C4-2B (cell line): ENCODE measurements at regions not wholly inside any gene's neighbourhood (a gene's known extent, or its start where the extent isn't known, plus 50 kb on each side); places are given as distances from the start of the nearest gene placed in this dataset.

Source experiments
- ZFX ChIP-seq: fragments of 450-650 bp; IDR thresholded peaks from 2 replicates; pipeline ENCODE4 v1.6.1; 2017
- TF ChIP-seq, protein P1 (sequence below): fragments of 450-650 bp; conservative IDR thresholded peaks from 2 replicates; pipeline ENCODE4 v1.5.1; 2017; ENCODE audit warnings: mild to moderate bottlenecking

DNA sequence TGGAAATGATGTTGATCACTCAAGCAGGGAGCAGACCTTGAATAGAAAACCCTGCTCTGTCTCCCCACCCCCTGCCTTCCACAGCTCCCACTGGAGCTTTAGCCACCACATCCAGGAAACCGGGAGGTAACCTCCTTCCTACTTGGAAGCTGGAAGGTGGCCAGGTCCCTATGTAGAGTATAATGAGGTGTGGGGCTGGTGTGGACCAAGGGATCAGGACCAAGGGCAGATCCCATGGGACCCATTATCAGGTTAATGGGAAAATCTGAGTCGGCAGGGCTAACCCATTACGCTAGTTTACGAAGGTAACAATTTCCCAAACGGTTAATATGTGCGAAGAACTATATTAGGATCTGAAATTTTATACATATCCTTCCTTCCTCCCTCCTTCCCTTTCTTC is 321.9 kb downstream of the MIAT start:
- TF ChIP-seq, protein P1, sequence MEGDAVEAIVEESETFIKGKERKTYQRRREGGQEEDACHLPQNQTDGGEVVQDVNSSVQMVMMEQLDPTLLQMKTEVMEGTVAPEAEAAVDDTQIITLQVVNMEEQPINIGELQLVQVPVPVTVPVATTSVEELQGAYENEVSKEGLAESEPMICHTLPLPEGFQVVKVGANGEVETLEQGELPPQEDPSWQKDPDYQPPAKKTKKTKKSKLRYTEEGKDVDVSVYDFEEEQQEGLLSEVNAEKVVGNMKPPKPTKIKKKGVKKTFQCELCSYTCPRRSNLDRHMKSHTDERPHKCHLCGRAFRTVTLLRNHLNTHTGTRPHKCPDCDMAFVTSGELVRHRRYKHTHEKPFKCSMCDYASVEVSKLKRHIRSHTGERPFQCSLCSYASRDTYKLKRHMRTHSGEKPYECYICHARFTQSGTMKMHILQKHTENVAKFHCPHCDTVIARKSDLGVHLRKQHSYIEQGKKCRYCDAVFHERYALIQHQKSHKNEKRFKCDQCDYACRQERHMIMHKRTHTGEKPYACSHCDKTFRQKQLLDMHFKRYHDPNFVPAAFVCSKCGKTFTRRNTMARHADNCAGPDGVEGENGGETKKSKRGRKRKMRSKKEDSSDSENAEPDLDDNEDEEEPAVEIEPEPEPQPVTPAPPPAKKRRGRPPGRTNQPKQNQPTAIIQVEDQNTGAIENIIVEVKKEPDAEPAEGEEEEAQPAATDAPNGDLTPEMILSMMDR = no peak
- TF ChIP-seq ZFX = no peak
